Liver (tissue), 8 donors: ENCODE measurements at regions not wholly inside any gene's neighbourhood (a gene's known extent, or its start where the extent isn't known, plus 50 kb on each side); places are given as distances from the start of the nearest gene placed in this dataset.

Source experiments
- DNase-seq: peaks from one replicate; pipeline ENCODE4 v3.0.0-alpha.2; 2017; ENCODE audit warnings: low spot score
- H3K27ac ChIP-seq, 2 donors: one replicate each; pipeline ENCODE4 v1.7.0; 2013; ENCODE audit warnings: inconsistent platforms in 2 of 2, low read length in 2 of 2, control low read depth in 1 of 2, low read depth in 1 of 2, mild to moderate bottlenecking in 1 of 2
- H3K27me3 ChIP-seq, 4 donors: one replicate each; pipeline versions ENCODE4 v1.6.1 to v1.7.0; 2013; ENCODE audit warnings: low read length in 3 of 4, inconsistent platforms in 1 of 4, mild to moderate bottlenecking in 1 of 4, moderate library complexity in 1 of 4; ENCODE audit not compliant: control insufficient read depth in 4 of 4, insufficient read depth in 4 of 4
- H3K36me3 ChIP-seq, 4 donors: one replicate each; pipeline versions ENCODE4 v1.6.1 to v1.7.0; 2013; ENCODE audit warnings: low read length in 3 of 4, mild to moderate bottlenecking in 3 of 4, low read depth in 1 of 4, moderate library complexity in 1 of 4; ENCODE audit not compliant: control insufficient read depth in 4 of 4, insufficient read depth in 3 of 4
- H3K4me1 ChIP-seq, 4 donors: one replicate each; pipeline versions ENCODE4 v1.6.1 to v1.7.0; 2013; ENCODE audit warnings: low read length in 3 of 4, mild to moderate bottlenecking in 3 of 4, moderate library complexity in 1 of 4; ENCODE audit not compliant: control insufficient read depth in 4 of 4, insufficient read depth in 4 of 4
- H3K4me3 ChIP-seq, 3 donors: one replicate each; pipeline versions ENCODE4 v1.6.1 to v1.7.0; 2013; ENCODE audit warnings: low read length in 3 of 3, control low read depth in 1 of 3, low read depth in 1 of 3, mild to moderate bottlenecking in 1 of 3
- H3K9ac ChIP-seq, 2 donors: one replicate each; pipeline ENCODE4 v1.7.0; 2013; ENCODE audit warnings: low read length in 2 of 2, mild to moderate bottlenecking in 2 of 2, moderate library complexity in 2 of 2, control low read depth in 1 of 2, low read depth in 1 of 2
- H3K9me3 ChIP-seq, 4 donors: one replicate each; pipeline versions ENCODE4 v1.6.1 to v1.7.0; 2013; ENCODE audit warnings: low read length in 3 of 4; ENCODE audit not compliant: control insufficient read depth in 4 of 4
- ATF3 ChIP-seq: IDR thresholded peaks from 2 replicates; pipeline ENCODE4 v1.6.1; 2016; ENCODE audit warnings: antibody characterized with exemption
- CTCF ChIP-seq: fragments of 150-350 bp; IDR thresholded peaks from 2 replicates; pipeline ENCODE4 v1.5.1; 2017; ENCODE audit warnings: improper control_type of control experiment, low read depth, low read length; ENCODE audit not compliant: missing input control
- FOXA1 ChIP-seq: IDR thresholded peaks from 2 replicates; pipeline ENCODE4 v1.6.1; 2016; ENCODE audit warnings: antibody characterized with exemption
- FOXA2 ChIP-seq: IDR thresholded peaks from 2 replicates; pipeline ENCODE4 v1.6.1; 2016; ENCODE audit warnings: antibody characterized with exemption
- GABPA ChIP-seq, 2 donors: IDR thresholded peaks in 1 of 2; conservative IDR thresholded peaks in 1 of 2; 2 replicates each; pipeline ENCODE4 v1.6.1; 2016; ENCODE audit warnings: antibody characterized with exemption in 2 of 2, mild to moderate bottlenecking in 1 of 2, moderate library complexity in 1 of 2
- HNF4A ChIP-seq, 2 donors: conservative IDR thresholded peaks; 2 replicates each; pipeline ENCODE4 v1.6.1; 2016; ENCODE audit warnings: antibody characterized with exemption in 2 of 2, mild to moderate bottlenecking in 2 of 2
- HNF4G ChIP-seq: IDR thresholded peaks from 2 replicates; pipeline ENCODE4 v1.6.1; 2016; ENCODE audit warnings: antibody characterized with exemption
- MAX ChIP-seq: IDR thresholded peaks from 2 replicates; pipeline ENCODE4 v1.6.1; 2016; ENCODE audit warnings: antibody characterized with exemption
- NR2F2 ChIP-seq: IDR thresholded peaks from 2 replicates; pipeline ENCODE4 v1.6.1; 2016; ENCODE audit warnings: antibody characterized with exemption
- RAD21 ChIP-seq, 2 donors: IDR thresholded peaks; 2 replicates each; pipeline ENCODE4 v1.6.1; 2016; ENCODE audit warnings: antibody characterized with exemption in 2 of 2, mild to moderate bottlenecking in 2 of 2
- REST ChIP-seq: IDR thresholded peaks from 2 replicates; pipeline ENCODE4 v1.6.1; 2016; ENCODE audit warnings: antibody characterized with exemption, mild to moderate bottlenecking
- RXRA ChIP-seq, 2 donors: IDR thresholded peaks; 2 replicates each; pipeline ENCODE4 v1.6.1; 2017 to 2018; ENCODE audit warnings: antibody characterized with exemption in 2 of 2, mild to moderate bottlenecking in 1 of 2
- SP1 ChIP-seq: IDR thresholded peaks from 2 replicates; pipeline ENCODE4 v1.6.1; 2018; ENCODE audit warnings: antibody characterized with exemption, mild to moderate bottlenecking
- YY1 ChIP-seq: IDR thresholded peaks from 2 replicates; pipeline ENCODE4 v1.6.1; 2016; ENCODE audit warnings: antibody characterized with exemption, mild to moderate bottlenecking
- WGBS: extraction: QIAGEN DNeasy Blood & Tissue Kit; methylation state at CpG from one replicate; pipeline ENCODE4 v1.1.7; 2013; 5-methylcytosine and 5-hydroxymethylcytosine counted together
- donor health status: healthy.
- donor health status: healthy.
- donor health status: healthy.
- donor health status: healthy.
- donor health status: healthy.

- Histone ChIP-seq H3K9me3 (no peaks in the 10 kb centered on the region), H3K4me1 (no peaks in the 10 kb centered on the region), H3K4me3 (no peak overlapping the region), H3K27ac (no peak overlapping the region), H3K9ac (no peak overlapping the region), H3K27me3 (no peaks in the 10 kb centered on the region), H3K36me3 (no peaks in the 10 kb centered on the region)
- no peak for TF ChIP-seq ATF3
- TF ChIP-seq HNF4A (conservative IDR thresholded peaks at IDR 0.05) = no peak
- TF ChIP-seq YY1 = no peak
- no peak for TF ChIP-seq FOXA1
- no peak for DNase-seq
- WGBS = 69% methylated on average over 5 of the region's 5 CpGs
Measured at GRCh38 chr16:17803625-17804410, 333.1 kb upstream of the XYLT1 start.

- H3K4me1 ChIP-seq = no peaks in the 10 kb centered on the region
- H3K27ac ChIP-seq = no peak overlapping the region
- no peak overlapping the region for H3K4me3 ChIP-seq
- no peak for DNase-seq
- H3K27me3 ChIP-seq = no peaks in the 10 kb centered on the region
- TF ChIP-seq RAD21 (IDR thresholded peaks at IDR 0.05) (no peak), MAX (no peak), ATF3 (no peak), SP1 (no peak), GABPA (IDR thresholded peaks at IDR 0.05 in 1 of 2, conservative IDR thresholded peaks at IDR 0.05 in 1 of 2) (no peak), FOXA2 (no peak), REST (no peak), HNF4G (no peak), NR2F2 (no peak), YY1 (no peak), HNF4A (conservative IDR thresholded peaks at IDR 0.05) (no peak), RXRA (IDR thresholded peaks at IDR 0.05) (no peak), CTCF (no peak)
- no peaks in the 10 kb centered on the region for H3K36me3 ChIP-seq
- H3K9ac ChIP-seq = no peak overlapping the region
- no peaks in the 10 kb centered on the region for H3K9me3 ChIP-seq
- WGBS = 88% methylated on average over 1 of the region's 1 CpG
Measured at GRCh38 chr16:17802571-17802970, 331.8 kb upstream of the XYLT1 start.
